Activated CD4-positive, alpha-beta T cell treated with anti-CD3 and anti-CD28 coated beads, Interleukin-2, Interleukin-6, amounts not matched to agents 100 ng/mL and 50 ng/mL, durations not matched to agents 16 hours and 8 hours (primary cell): ENCODE measurements at regions not wholly inside any gene's neighbourhood (a gene's known extent, or its start where the extent isn't known, plus 50 kb on each side); places are given as distances from the start of the nearest gene placed in this dataset.
A peak's percentile ranks its signal among the peaks of the same experiment; 100 is the strongest.

Experiments
- DNase-seq: peaks from one replicate; pipeline ENCODE4 v3.0.0-alpha.2; 2020

- no peak for DNase-seq
Observed at GRCh38 chr4:41883988-41884734, 51.1 kb upstream of the TMEM33 start.

GRCh38 chr4:41882625-41883347 lies 52.4 kb upstream of the TMEM33 start:
- peak; percentile 67 for DNase-seq

DNA sequence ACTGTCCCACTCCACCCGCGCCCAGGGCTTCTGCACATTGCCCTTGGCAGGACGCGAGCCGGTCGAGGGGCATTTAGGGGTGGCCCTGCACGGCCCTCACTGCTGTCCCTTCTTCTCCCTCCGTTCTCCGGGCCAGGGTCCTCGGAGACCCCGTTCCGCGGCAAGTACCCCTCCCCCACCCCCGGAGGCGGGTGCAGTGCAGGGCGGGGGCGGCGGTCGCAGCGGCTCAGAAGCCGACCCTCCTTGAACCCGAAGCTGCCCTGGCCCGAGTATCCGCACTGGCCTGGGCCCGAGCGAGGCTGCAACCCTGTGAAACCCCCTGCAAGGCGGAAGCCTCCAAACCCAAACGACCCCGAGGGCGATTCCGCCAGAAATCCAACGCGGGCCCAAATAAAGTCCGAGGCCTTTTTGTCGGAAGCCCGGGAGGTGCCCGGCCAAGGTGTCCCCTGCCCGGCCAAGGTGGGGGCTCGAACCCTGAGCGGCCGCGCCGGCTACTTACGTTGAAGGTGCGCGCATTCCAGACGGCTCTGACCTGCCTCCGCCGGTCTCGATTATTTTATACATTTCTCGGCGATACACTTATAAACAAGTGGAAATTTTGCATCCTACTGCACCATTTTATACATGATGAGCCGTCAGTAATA lies 53.1 kb upstream of the TMEM33 start:
- no peak for DNase-seq

GRCh38 chr4:41880840-41881831 lies 54.1 kb upstream of the TMEM33 start:
- DNase-seq: no peak

GRCh38 chr4:41880022-41880837 lies 55.0 kb upstream of the TMEM33 start:
- no peak for DNase-seq

DNA sequence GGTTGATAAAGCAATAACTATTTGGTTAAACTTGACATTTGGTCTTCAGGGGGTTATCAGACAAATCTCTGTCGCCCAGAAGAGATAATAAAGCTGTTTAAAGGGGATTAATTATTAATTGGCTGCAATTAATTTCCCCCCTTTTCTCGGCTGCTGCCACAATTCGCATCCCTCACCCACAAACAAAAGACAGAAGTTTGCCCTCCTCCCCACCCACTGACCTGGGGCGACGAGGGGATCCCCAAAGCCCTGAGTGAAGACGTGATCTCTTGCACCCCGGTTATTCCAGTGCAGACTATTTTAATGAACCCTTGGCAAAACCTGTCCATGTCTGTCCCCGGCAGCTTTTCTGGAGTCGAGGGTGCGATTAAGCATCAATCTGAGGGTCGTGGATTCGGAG lies 55.7 kb upstream of the TMEM33 start:
- DNase-seq: no peak

- no peak for DNase-seq
Observed at GRCh38 chr4:41878991-41879491, 56.2 kb upstream of the TMEM33 start.

- no peak for DNase-seq
Observed at GRCh38 chr4:41878170-41878969, 56.9 kb upstream of the TMEM33 start.

DNA sequence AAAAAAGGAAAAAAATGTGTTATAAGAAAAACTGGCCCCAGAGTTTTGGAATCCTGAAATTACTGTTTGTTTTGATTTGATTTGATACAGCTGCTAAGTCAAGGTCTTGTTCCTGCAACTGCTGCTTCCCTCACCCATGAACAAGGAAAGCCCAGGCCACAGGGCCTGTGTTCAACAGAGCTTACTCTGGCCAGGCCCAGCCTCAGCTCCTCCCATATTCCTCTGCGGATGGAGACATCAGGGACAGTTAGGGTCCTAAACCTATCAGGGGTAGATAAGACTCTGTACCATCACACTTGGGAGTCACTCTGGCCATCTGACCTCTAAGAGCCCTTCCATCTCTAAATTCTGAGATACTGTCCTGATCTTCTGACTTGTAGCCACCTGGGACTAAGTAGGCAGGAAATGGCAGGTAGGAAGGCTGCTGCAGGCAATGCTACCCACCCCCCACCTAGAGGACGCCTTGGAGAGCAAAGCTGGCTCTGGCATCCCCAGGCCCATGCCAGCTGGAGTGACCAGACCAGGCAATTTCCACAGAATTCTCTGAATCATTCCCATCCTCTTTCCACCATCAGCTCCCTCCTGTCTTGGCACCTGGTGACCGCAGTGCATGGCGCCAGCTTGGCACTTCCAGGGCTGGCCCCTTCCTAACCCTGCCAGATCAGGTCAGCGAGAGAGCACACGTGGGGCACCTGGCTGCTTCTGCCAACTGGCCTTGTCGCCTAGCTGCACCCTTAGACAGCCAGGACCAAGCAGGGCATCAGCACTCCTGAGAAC lies 58.0 kb upstream of the TMEM33 start:
- DNase-seq: no peak

- DNase-seq: no peak
Observed at GRCh38 chr4:41874873-41875272, 60.4 kb upstream of the TMEM33 start.

DNA sequence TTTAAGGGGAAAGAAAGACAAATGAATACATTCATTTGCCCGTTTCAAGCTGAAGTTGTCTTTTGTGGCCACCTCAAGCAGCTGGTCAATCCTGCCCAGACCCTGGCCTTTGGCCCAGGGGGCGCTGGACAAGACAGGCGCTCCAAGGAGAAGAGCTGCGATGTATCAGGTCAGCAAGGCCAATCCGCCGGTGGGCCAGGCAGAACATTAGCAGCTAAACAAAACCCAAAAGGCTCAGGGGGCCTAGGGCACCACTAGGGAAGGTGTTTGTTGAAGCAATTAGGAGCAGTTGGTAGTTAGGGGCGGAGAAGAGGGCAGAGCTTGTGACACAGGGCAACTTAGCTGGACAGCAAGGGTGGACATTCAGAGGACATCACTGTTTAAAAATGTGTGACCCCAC lies 60.8 kb upstream of the TMEM33 start:
- DNase-seq: no peak

- DNase-seq: no peak
Observed at GRCh38 chr4:41873380-41874295, 61.6 kb upstream of the TMEM33 start.

DNA sequence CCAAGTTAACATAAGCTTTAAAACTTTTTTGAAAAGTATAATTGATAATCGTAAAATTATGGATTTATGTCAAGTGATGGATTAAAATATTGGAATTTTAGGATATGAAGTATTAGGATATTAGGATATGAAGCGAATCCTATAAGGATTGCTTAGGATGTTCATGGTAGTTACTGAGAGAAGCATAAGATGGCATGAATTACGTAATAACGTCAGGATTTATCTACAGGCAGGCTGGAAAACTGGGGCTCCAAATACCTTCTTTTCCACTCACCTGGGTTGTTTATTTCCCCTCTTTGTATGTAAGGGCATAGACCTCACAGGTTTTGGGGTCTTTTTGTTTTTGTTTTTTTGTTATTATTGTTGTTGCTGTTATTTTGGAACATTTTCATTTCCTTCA lies 65.2 kb upstream of the TMEM33 start:
- no peak for DNase-seq

GRCh38 chr4:41866799-41867677 lies 68.2 kb upstream of the TMEM33 start:
- DNase-seq: no peak

DNA sequence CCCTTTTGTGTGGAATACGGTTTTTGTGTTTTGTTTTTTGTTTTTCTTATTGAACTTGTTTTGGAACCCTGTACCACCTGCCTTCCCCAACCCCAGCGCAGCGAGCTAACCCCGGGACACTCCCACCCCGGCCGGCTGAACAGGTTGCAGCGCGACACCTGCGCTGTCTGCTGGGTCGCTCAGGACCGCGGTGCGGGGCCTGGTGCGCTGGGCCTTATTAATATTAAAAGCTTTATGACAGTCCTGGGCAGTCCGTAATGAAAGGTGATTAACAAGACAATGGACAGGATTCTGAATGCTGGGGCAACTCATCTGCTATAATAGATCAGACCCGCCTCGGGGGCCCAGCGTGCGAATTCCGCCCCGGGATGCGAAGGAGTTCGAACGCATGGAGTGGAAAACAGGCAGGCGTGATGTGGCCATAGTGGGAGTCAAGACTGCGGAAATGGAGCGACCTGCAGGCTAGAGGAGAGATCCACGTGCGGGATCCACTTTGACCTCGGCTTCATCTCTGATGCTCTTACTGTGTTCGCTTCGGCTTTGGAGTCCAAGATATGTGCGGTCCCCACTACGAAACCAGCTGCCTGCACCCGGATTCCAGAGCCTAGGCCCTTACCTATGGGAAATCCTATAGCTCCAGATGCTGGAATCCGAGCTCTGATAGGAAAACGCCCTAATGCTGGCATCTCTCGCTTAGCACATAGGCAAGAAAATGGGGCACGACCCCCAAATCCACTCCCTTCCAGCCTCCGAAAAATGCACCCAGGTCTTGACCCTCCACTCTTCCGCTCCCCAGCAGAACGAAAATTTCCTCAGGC lies 69.0 kb upstream of the TMEM33 start:
- DNase-seq: no peak

- no peak for DNase-seq
Observed at GRCh38 chr4:41865306-41865980, 69.8 kb upstream of the TMEM33 start.
